GM12878 (cell line): ENCODE measurements at regions not wholly inside any gene's neighbourhood (a gene's known extent, or its start where the extent isn't known, plus 50 kb on each side); places are given as distances from the start of the nearest gene placed in this dataset.

Experiments used
- CEBPB ChIP-seq, 2 experiments: fragments of 150-350 bp in 1 of 2; IDR thresholded peaks; 2 replicates each; pipeline ENCODE4 v1.6.1; 2012 to 2014; ENCODE audit warnings: low read depth in 2 of 2, low read length in 2 of 2, borderline replicate concordance in 1 of 2, inconsistent platforms in 1 of 2
- CTCF ChIP-seq, 3 experiments: IDR thresholded peaks in 2 of 3; conservative IDR thresholded peaks in 1 of 3; 2 replicates each; pipeline ENCODE4 v1.5.1; 2011; ENCODE audit warnings: low read depth in 3 of 3, low read length in 3 of 3, mild to moderate bottlenecking in 3 of 3, control low read depth in 2 of 3, moderate library complexity in 2 of 3, inconsistent platforms in 1 of 3, mixed read lengths in 1 of 3; ENCODE audit not compliant: control insufficient read depth in 2 of 3, insufficient read depth in 1 of 3; ENCODE audit errors: extremely low read depth in 1 of 3
- ELK1 ChIP-seq: IDR thresholded peaks from 2 replicates; pipeline ENCODE4 v1.6.1; 2012; ENCODE audit warnings: low read depth, low read length, improper control_type of control experiment
- PBX3 ChIP-seq: IDR thresholded peaks from 2 replicates; pipeline ENCODE4 v1.6.1; 2011; ENCODE audit warnings: mild to moderate bottlenecking, low read depth, low read length, moderate library complexity; ENCODE audit not compliant: insufficient replicate concordance
- RAD51 ChIP-seq: fragments of 450-650 bp; IDR thresholded peaks from 2 replicates; pipeline ENCODE4 v1.6.1; 2016; ENCODE audit warnings: moderate library complexity, mild to moderate bottlenecking, inconsistent platforms
- TCF12 ChIP-seq: IDR thresholded peaks from 2 replicates; pipeline ENCODE4 v1.6.1; 2011; ENCODE audit warnings: low read depth, mild to moderate bottlenecking, low read length

- TF ChIP-seq TCF12 (no peak), CTCF (IDR thresholded peaks at IDR 0.05 in 2 of 3, conservative IDR thresholded peaks at IDR 0.05 in 1 of 3; ENCODE audit: control insufficient read depth in 2 of 3, extremely low read depth in 1 of 3, insufficient read depth in 1 of 3, low read depth in 3 of 3, low read length in 3 of 3) (no peak), ELK1 (no peak), RAD51 (no peak), PBX3 (no peak), CEBPB (IDR thresholded peaks at IDR 0.05; ENCODE audit: borderline replicate concordance in 1 of 2, low read depth in 2 of 2, low read length in 2 of 2) (no peak)
Observed at GRCh38 chr14:38363217-38363616, 107.3 kb upstream of the CLEC14A start.
